GM18907 (cell line): ENCODE measurements at regions not wholly inside any gene's neighbourhood (a gene's known extent, or its start where the extent isn't known, plus 50 kb on each side); places are given as distances from the start of the nearest gene placed in this dataset.
"Not testable (repeated sequence)": the region's sequence is repeated elsewhere in the genome, so short reads cannot be mapped to it uniquely, and the experiment has no call there.

Experiments used
- ATAC-seq: cut with Tn5 transposase; IDR thresholded peaks from one replicate; pipeline ENCODE4 v1.9.1; 2021; ENCODE audit warnings: mild to moderate bottlenecking, moderate library complexity; ENCODE audit not compliant: unreplicated experiment

DNA sequence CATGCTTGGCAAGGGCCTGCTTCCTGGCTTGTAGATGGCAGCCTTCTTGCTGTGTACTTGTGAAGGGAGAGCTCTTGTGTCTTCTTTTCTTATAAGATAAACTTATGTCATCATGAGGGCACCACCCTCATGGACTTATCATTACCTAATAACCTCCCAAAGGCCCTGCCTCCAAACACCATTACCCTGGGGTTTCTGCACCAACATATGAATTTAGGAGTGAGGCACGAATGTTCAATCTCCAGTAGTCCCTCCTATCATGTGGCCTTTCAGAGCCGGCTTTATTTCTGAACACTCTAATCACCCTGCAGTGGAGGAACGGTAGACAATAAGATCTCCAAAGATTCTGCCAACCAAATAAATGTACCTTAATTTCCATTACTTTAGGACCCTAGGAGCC lies 144.3 kb downstream of the ABCC12 start:
- no peak for ATAC-seq

- no peak for ATAC-seq
Measured at GRCh38 chr16:48008011-48008525, 147.7 kb downstream of the ABCC12 start.

DNA sequence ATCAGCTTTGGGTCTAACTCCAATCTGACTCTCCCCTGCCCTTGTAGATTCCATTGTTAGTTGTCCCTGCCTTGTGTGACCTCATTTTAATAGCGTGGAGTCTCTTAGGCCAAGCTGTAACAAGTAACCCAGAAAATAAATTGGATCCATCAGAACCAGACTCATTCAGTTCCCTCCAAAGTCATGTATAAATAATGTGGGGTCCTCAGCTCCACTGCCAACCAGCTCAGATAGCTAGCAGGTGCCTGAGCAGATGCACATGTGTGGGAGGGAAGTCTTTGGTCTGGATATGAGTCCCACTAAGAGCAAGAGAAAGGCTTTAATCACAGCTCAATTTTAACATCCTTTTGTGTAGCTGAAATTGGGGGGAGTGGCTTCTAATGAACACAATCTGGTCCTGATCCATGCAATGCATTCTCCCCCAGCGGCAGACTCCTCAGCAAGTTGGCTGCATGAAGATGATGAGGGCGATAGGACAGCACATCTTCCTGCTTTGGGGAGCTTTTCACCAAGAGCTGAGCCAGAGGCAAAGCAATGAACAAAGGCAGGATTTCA lies 151.6 kb downstream of the ABCC12 start:
- ATAC-seq, result no peak

GRCh38 chr16:48003206-48003907 lies 152.4 kb downstream of the ABCC12 start:
- ATAC-seq, result no peak

DNA sequence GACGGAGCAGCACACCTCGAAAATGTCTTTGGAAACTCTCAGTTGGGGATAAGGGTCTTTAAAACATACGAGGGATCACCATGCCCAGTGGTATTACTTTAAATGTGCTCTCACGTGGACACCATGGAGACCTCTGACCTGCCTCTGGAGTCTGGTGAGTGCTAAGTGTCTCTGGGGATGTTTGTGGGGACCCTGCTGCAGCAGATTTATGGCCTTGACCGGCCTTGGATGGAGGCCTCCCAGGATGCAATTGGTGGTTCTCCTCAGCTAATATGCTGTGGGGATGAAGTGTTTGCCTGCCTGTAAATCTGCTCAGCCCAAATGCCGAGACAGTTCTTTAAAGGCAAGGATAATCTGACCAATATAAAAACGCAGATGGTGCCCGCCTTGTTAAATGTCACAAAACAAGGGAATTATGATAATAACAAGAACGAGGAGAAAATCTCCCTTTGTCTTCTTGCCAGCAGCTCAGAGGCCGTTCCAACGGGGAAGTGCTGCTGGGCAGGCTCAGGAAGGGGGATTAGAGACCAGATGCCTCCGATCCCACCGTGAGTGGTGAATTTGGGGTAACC lies 154.4 kb downstream of the ABCC12 start:
- ATAC-seq, result no peak

DNA sequence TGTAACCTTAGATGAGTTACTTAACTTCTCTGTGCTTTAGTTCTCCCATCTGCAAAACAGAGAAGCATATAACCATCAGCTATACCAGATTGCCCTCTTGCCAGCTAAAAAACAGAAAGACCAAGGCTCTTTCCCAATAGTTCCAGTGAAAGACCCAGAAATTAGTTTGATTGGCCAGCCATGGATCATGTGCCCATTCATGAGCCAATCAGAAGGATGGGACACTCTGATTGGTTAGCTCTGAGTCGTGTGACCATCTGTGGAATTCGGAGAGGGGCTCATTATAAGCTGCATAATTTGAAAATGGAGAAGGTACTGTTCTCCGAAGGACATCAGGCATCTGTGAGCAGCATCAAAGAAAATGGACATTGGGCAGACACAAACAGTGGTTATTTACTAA lies 155.2 kb downstream of the ABCC12 start:
- no peak for ATAC-seq

GRCh38 chr16:47999595-47999994 lies 156.2 kb downstream of the ABCC12 start:
- no peak for ATAC-seq

DNA sequence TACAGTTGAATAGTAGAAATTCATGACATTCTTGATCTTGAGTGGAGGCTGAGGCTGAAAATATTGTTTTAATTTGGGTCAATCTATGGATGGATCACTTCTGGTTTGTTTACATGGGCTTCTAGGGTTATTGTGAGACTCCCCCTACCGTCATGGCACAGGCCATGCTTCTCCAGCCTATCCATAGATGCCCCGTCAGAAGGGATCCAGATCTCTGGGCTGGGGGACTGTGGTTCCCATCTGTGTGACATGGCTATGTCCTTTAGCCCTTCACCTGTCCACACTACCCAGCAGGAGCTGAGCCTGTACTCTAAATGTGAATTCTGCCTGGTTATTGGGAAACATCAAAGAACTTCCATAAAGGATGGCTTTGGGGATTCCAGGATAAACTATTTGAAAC lies 160.4 kb downstream of the ABCC12 start:
- ATAC-seq, result no peak

DNA sequence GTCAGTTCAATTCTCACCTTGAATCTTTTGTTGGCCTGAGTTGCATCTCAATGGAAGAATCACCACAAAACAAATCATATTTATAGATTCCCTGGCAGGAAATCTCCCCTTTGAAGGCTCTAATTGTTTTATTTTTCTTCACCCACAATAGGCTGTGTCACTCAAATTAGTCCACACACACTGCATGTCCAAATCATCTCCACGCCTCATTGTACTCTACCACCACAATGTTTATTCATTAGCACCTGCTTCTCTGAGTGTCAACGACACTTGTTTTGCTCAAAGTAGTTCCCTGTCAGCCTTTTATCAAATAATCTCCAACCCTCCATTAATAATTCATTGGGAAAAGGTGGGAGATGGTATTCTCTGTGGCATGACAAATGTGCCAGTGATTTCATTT lies 164.3 kb downstream of the ABCC12 start:
- ATAC-seq, result no peak

DNA sequence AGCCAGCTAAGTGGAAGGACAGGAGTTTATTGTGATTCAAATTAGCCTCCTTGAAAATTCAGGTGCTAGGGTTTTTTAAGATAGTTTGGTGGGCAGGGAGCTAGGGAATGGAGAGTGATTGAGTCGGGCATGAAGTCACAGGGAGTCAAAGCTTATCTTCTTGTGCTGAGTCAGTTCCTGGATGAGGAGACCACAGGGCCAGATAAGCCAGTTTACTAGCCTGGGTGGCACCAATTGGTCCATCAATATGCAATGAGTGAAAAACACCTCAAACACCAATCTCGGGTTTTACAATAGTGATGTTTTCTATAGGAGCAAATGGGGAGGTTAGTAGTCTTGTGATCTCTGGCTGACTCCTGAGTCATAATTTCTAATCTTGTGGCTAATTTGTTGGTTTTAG lies 165.1 kb downstream of the ABCC12 start:
- ATAC-seq, result no peak

DNA sequence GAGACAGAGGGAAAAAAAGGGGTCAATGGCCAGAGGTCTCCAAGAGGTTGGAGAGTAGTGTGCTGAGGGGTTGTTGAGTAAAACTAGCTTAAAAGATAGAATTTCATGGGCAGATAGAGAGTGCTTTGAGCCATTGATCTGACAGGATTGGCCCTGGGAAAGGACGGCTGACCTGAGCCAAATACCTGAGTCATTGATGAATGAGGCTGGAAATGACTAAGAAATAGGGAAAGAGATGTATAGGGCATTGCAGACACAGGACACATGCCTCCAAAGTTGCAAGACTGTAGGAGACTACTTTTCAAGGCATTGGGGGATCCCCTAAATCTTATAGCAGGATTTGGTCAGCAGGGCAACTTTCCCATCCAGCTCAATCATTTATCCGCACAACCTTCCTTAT lies 168.7 kb downstream of the ABCC12 start:
- no peak for ATAC-seq

GRCh38 chr16:47986031-47986430 lies 169.8 kb downstream of the ABCC12 start:
- ATAC-seq, result no peak

DNA sequence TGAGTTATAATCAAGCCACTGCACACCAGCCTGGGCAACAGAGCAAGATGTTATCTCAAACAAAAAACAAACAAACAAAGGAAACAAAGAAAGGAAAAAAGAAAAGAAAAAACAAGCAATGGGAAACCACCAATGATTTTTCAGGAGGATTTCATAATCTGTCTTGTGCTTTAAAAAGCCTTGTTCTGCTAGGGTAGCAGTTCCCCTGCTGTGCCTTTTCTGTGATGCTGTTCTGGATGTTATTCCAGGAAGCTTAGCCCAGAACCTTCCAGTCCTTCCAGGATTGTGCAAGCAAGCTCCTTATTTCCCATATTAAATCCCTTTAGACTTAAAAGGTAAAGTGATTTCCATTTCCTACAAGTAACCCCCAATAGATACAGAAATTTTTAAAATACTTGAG lies 171.1 kb downstream of the ABCC12 start:
- no peak for ATAC-seq

- no peak for ATAC-seq
Measured at GRCh38 chr16:47983999-47984580, 171.7 kb downstream of the ABCC12 start.

GRCh38 chr16:47980212-47980611 lies 175.6 kb downstream of the ABCC12 start:
- no peak for ATAC-seq

DNA sequence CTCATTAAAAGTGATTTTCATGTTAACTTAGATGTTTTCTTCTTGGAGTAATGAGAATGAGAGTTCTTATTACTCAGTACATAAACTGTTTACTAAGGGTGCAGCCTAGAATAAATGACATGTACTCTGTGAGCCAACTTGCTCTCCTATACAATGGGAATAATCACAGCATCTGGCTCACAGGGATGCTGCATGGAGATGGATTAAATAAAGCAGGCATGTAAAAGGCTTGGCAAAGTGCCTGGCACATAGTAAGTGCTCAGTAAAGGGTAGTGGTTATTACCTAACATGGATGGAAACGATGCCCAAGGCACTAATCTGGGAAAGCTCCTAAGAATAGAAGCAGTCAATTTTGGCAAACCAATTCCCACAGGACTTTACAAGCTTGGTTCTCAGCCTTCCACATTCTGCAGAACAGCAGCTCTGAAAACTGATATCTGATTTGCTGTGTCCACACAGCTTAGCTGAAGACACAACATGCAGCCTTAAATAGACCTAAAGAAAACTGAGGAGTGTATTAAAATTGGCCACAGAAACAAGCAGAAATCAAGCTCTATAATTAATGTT lies 176.1 kb downstream of the ABCC12 start:
- no peak for ATAC-seq

DNA sequence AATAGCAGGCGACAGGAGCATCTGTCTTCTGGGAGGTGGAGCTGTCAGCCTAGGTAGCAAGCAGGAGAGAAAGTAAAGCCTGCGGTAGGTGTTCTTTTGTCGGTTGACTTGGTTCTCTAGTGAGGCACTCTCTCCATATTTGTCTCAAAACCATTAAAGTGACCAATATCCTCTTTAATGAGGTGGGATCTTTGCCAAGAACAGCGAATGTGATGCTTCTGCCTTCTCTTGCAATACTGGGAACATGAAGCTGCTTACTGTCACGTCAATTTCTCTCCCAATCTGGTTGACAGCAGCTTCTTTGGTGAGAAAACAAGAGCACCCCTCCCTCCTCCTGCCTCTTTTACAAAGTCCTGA lies 176.7 kb downstream of the ABCC12 start:
- no peak for ATAC-seq

DNA sequence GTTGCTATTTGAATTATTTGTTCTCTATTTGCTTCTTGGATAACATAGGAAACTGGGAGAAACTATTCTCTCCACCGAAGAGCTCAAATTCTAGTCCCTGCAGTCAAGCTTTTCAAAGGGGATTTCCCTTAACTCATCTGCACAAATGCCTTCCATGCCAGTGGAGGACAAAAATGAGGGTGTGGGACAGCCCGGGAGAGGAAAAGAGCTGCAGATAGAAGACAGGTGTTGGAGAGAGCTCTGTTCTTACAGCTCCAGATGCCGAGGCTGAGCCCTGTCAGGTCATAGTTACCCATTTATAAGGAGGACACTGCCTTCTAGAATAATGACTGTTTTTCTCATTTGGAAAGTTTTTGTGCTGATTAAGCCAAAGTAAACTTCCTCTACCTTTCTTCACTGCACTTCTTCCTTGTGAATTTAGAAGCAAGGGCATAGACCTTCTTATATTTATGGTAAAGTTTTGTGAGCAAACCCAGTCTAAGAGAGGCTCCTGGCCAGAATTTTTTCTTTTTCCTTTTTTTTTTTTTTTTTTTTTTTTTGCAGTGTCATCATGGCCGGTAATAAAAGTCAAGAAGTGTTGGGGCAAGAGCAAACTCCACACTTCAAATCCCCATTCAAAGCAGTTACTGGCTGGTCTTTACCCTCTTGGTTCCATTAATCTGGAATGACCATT lies 177.2 kb downstream of the ABCC12 start:
- ATAC-seq, result no peak

DNA sequence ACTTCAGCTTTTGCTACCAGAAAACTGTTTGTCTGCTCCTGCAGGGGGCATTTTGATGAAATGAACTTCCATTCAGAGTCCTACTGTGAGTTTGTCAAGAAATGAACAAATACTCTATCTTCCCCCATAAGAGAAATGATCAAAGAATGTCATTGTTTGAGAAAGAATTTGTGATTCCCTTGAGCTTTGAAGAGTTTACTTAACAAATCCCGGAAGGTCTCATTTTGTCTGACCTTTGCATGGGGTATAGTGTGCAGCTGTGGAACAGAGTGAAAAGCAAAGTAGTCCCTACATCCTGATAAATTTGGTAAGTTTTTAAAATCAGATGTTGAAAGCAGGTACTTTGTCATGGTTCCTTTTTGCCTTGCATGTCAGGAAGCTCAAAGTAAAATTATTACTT lies 178.0 kb downstream of the ABCC12 start:
- ATAC-seq, result no peak

- ATAC-seq, result no peak
Measured at GRCh38 chr16:47976636-47977210, 179.1 kb downstream of the ABCC12 start.

GRCh38 chr16:47974971-47975370 lies 180.8 kb downstream of the ABCC12 start:
- ATAC-seq, result not testable (repeated sequence)
